Mesenchymal stem cell (in vitro differentiated cells and primary cell): ENCODE measurements at regions not wholly inside any gene's neighbourhood (a gene's known extent, or its start where the extent isn't known, plus 50 kb on each side); places are given as distances from the start of the nearest gene placed in this dataset.

Experiments
- DNase-seq: peaks from one replicate; pipeline ENCODE4 v3.0.0-alpha.2; 2013
- H2AFZ ChIP-seq: one replicate; pipeline ENCODE4 v1.6.1; 2013; ENCODE audit warnings: low read depth, mild to moderate bottlenecking, control low read depth, inconsistent platforms, low read length, moderate library complexity
- H2AK5ac ChIP-seq: 2 replicates; pipeline ENCODE4 v1.6.1; 2013; ENCODE audit warnings: low read length, moderate library complexity, mild to moderate bottlenecking, inconsistent platforms; ENCODE audit not compliant: severe bottlenecking
- H2BK120ac ChIP-seq: one replicate; pipeline ENCODE4 v1.6.1; 2013; ENCODE audit warnings: low read depth, mild to moderate bottlenecking, inconsistent platforms, low read length, moderate library complexity
- H2BK12ac ChIP-seq, 2 experiments: one replicate each; pipeline ENCODE4 v1.6.1; 2013; ENCODE audit warnings: inconsistent platforms in 2 of 2, low read length in 2 of 2, mild to moderate bottlenecking in 2 of 2, moderate library complexity in 2 of 2, control low read depth in 1 of 2
- H2BK15ac ChIP-seq: one replicate; pipeline ENCODE4 v1.6.1; 2013; ENCODE audit warnings: mild to moderate bottlenecking, low read depth, inconsistent platforms; ENCODE audit not compliant: poor library complexity, severe bottlenecking
- H2BK5ac ChIP-seq: 2 replicates; pipeline ENCODE4 v1.6.1; 2013; ENCODE audit warnings: low read depth, mild to moderate bottlenecking, low read length, control low read depth, inconsistent platforms; ENCODE audit not compliant: poor library complexity, severe bottlenecking
- H3K14ac ChIP-seq, 2 experiments: one replicate each; pipeline ENCODE4 v1.6.1; 2013; ENCODE audit warnings: inconsistent platforms in 2 of 2, low read length in 2 of 2, control low read depth in 1 of 2, mild to moderate bottlenecking in 1 of 2, moderate library complexity in 1 of 2
- H3K18ac ChIP-seq, 2 experiments: one replicate each; pipeline ENCODE4 v1.6.1; 2013; ENCODE audit warnings: inconsistent platforms in 2 of 2, low read length in 2 of 2, control low read depth in 1 of 2, low read depth in 1 of 2, mild to moderate bottlenecking in 1 of 2
- H3K23ac ChIP-seq, 2 experiments: one replicate each; pipeline ENCODE4 v1.6.1; 2013; ENCODE audit warnings: inconsistent platforms in 2 of 2, low read length in 2 of 2, mild to moderate bottlenecking in 2 of 2, moderate library complexity in 2 of 2, control low read depth in 1 of 2
- H3K27ac ChIP-seq: 2 replicates; pipeline ENCODE4 v1.5.1; 2013; ENCODE audit warnings: mild to moderate bottlenecking, moderate library complexity, low read length, control low read depth, inconsistent platforms; ENCODE audit not compliant: poor library complexity, severe bottlenecking
- H3K27me3 ChIP-seq, 2 experiments: 2 replicates each; pipeline versions ENCODE4 v1.6.1 to v1.7.0; 2013; ENCODE audit warnings: low read length in 2 of 2, mild to moderate bottlenecking in 2 of 2, moderate library complexity in 2 of 2, control low read depth in 1 of 2, inconsistent platforms in 1 of 2; ENCODE audit not compliant: control insufficient read depth in 1 of 2, insufficient read depth in 1 of 2
- H3K36me3 ChIP-seq, 2 experiments: 2 replicates each; pipeline versions ENCODE4 v1.6.1 to v1.7.0; 2013; ENCODE audit warnings: low read length in 2 of 2, control low read depth in 1 of 2, inconsistent platforms in 1 of 2, low read depth in 1 of 2, mild to moderate bottlenecking in 1 of 2; ENCODE audit not compliant: insufficient read depth in 2 of 2, control insufficient read depth in 1 of 2
- H3K4ac ChIP-seq, 2 experiments: one replicate each; pipeline ENCODE4 v1.6.1; 2013; ENCODE audit warnings: inconsistent platforms in 2 of 2, low read length in 2 of 2, mild to moderate bottlenecking in 2 of 2, moderate library complexity in 2 of 2, control low read depth in 1 of 2, low read depth in 1 of 2
- H3K4me1 ChIP-seq: 2 replicates; pipeline ENCODE4 v1.6.1; 2013; ENCODE audit warnings: low read depth, low read length, control low read depth; ENCODE audit not compliant: control insufficient read depth, insufficient read depth
- H3K4me2 ChIP-seq: 2 replicates; pipeline ENCODE4 v1.6.1; 2013; ENCODE audit warnings: low read length, mild to moderate bottlenecking, inconsistent platforms; ENCODE audit not compliant: poor library complexity, severe bottlenecking
- H3K4me3 ChIP-seq, 2 experiments: 2 replicates each; pipeline versions ENCODE4 v1.5.1 to v1.7.0; 2013; ENCODE audit warnings: low read length in 2 of 2, mild to moderate bottlenecking in 2 of 2, control low read depth in 1 of 2, low read depth in 1 of 2; ENCODE audit not compliant: insufficient read depth in 1 of 2
- H3K79me1 ChIP-seq: replicated peaks from 2 replicates; pipeline ENCODE4 v1.6.1; 2013; ENCODE audit warnings: mild to moderate bottlenecking, control low read depth, low read length, inconsistent platforms; ENCODE audit not compliant: poor library complexity, severe bottlenecking
- H3K9ac ChIP-seq: 2 replicates; pipeline ENCODE4 v1.7.0; 2013; ENCODE audit warnings: mild to moderate bottlenecking, low read length, moderate library complexity
- H3K9me3 ChIP-seq: 2 replicates; pipeline ENCODE4 v1.7.0; 2013; ENCODE audit warnings: mild to moderate bottlenecking, low read length; ENCODE audit not compliant: control insufficient read depth
- H4K8ac ChIP-seq: one replicate; pipeline ENCODE4 v1.6.1; 2013; ENCODE audit warnings: inconsistent platforms, mild to moderate bottlenecking, low read length, moderate library complexity
- H4K91ac ChIP-seq: one replicate; pipeline ENCODE4 v1.6.1; 2013; ENCODE audit warnings: mild to moderate bottlenecking, low read length, inconsistent platforms
- WGBS: methylation state at CpG from one replicate; pipeline ENCODE4 v1.1.7; 2013; ENCODE audit warnings: mixed read lengths; 5-methylcytosine and 5-hydroxymethylcytosine counted together

- Histone ChIP-seq H2BK120ac (peak overlapping the region; percentile 90), H3K79me1 (no peaks in the 10 kb centered on the region), H3K27me3 (no peaks in the 10 kb centered on the region), H3K27ac (peak overlapping the region; percentile 81), H2BK5ac (no peak overlapping the region), H3K14ac (no peak overlapping the region), H3K4ac (no peak overlapping the region), H3K4me1 (peaks cover 7% of the 10 kb centered on the region), H2AK5ac (peak overlapping the region; percentile 92), H3K36me3 (no peaks in the 10 kb centered on the region), H3K4me3 (no peak overlapping the region), H2AFZ (no peak overlapping the region), H3K9me3 (no peaks in the 10 kb centered on the region), H3K18ac (peak overlapping the region; percentile 15 to 69), H4K91ac (no peak overlapping the region), H3K9ac (no peak overlapping the region), H4K8ac (no peak overlapping the region), H2BK12ac (no peak overlapping the region), H2BK15ac (no peak overlapping the region), H3K23ac (no peak overlapping the region), H3K4me2 (no peak overlapping the region)
- WGBS: 85% methylated on average over 3 of the region's 5 CpGs
- no peak for DNase-seq
These were observed 116.3 kb upstream of the ANKRD55 start for GRCh38 chr5:56349461-56349860.

- H2BK120ac ChIP-seq: peak overlapping the region; percentile 87
- peak overlapping the region; percentile 98 for H2AK5ac ChIP-seq
- no peaks in the 10 kb centered on the region for H3K9me3 ChIP-seq
- peak overlapping the region; percentile 95 for H3K27ac ChIP-seq
- H3K4me3 ChIP-seq: no peak overlapping the region
- peak overlapping the region; percentile 17 to 61 for H3K4ac ChIP-seq
- peak; percentile 96 for DNase-seq
- H3K18ac ChIP-seq: peak overlapping the region; percentile 91 to 92
- no peak overlapping the region for H3K4me2 ChIP-seq
- peak overlapping the region; percentile 49 for H4K8ac ChIP-seq
- peaks cover 7% of the 10 kb centered on the region for H3K4me1 ChIP-seq
- WGBS: 21% methylated on average over 2 of the region's 2 CpGs
- H2BK12ac ChIP-seq: peak overlapping the region; percentile 95 to 98
- H3K27me3 ChIP-seq: no peaks in the 10 kb centered on the region
- H4K91ac ChIP-seq: peak overlapping the region; percentile 85
- no peak overlapping the region for H2BK15ac ChIP-seq
- H3K9ac ChIP-seq: no peak overlapping the region
- peak overlapping the region; percentile 79 for H2BK5ac ChIP-seq
- H3K36me3 ChIP-seq: no peaks in the 10 kb centered on the region
- no peaks in the 10 kb centered on the region for H3K79me1 ChIP-seq
- H3K14ac ChIP-seq: peak overlapping the region in 1 of 2 experiments; percentile 12
- H2AFZ ChIP-seq: no peak overlapping the region
- H3K23ac ChIP-seq: no peak overlapping the region
These were observed 113.8 kb upstream of the ANKRD55 start for GRCh38 chr5:56346741-56347535.

GRCh38 chr5:56346044-56346710, 113.0 kb upstream of the ANKRD55 start:
- Histone ChIP-seq H3K27ac (peak overlapping the region; percentile 95), H3K4me1 (peaks cover 7% of the 10 kb centered on the region), H3K18ac (peak overlapping the region; percentile 91 to 92), H3K23ac (no peak overlapping the region), H3K4me2 (no peak overlapping the region), H3K14ac (peak overlapping the region in 1 of 2 experiments; percentile 12), H3K4me3 (no peak overlapping the region), H4K8ac (peak overlapping the region; percentile 58), H2BK120ac (peak overlapping the region; percentile 87), H2BK5ac (peak overlapping the region; percentile 79), H2AFZ (no peak overlapping the region), H3K36me3 (no peaks in the 10 kb centered on the region), H3K4ac (peak overlapping the region; percentile 61 to 83), H3K27me3 (no peaks in the 10 kb centered on the region), H4K91ac (peak overlapping the region; percentile 85), H2BK15ac (no peak overlapping the region), H3K9ac (no peak overlapping the region), H3K9me3 (no peaks in the 10 kb centered on the region), H3K79me1 (no peaks in the 10 kb centered on the region), H2AK5ac (peak overlapping the region; percentile 99), H2BK12ac (peak overlapping the region; percentile 95 to 98)
- DNase-seq: peak; percentile 22
- WGBS: 87% methylated on average over 3 of the region's 5 CpGs

- peak overlapping the region; percentile 96 for H2AK5ac ChIP-seq
- no peak overlapping the region for H2BK5ac ChIP-seq
- H4K91ac ChIP-seq: no peak overlapping the region
- H3K36me3 ChIP-seq: no peaks in the 10 kb centered on the region
- no peak for DNase-seq
- no peaks in the 10 kb centered on the region for H3K9me3 ChIP-seq
- no peak overlapping the region for H3K4me2 ChIP-seq
- no peak overlapping the region for H3K23ac ChIP-seq
- no peak overlapping the region for H3K9ac ChIP-seq
- no peaks in the 10 kb centered on the region for H3K79me1 ChIP-seq
- H3K27me3 ChIP-seq: no peaks in the 10 kb centered on the region
- peak overlapping the region in 1 of 2 experiments; percentile 60 for H3K4ac ChIP-seq
- no peak overlapping the region for H2BK120ac ChIP-seq
- no peak overlapping the region for H4K8ac ChIP-seq
- peak overlapping the region; percentile 60 for H2BK15ac ChIP-seq
- H2BK12ac ChIP-seq: peak overlapping the region in 1 of 2 experiments; percentile 97
- H3K14ac ChIP-seq: no peak overlapping the region
- no peak overlapping the region for H3K4me3 ChIP-seq
- H2AFZ ChIP-seq: no peak overlapping the region
- peak overlapping the region in 1 of 2 experiments; percentile 4 for H3K18ac ChIP-seq
- peaks cover 7% of the 10 kb centered on the region for H3K4me1 ChIP-seq
- H3K27ac ChIP-seq: no peak overlapping the region
These were observed 112.2 kb upstream of the ANKRD55 start for GRCh38 chr5:56345352-56345751.
